Tibial nerve (tissue), 4 donors: ENCODE measurements at regions not wholly inside any gene's neighbourhood (a gene's known extent, or its start where the extent isn't known, plus 50 kb on each side); places are given as distances from the start of the nearest gene placed in this dataset.

ENCODE experiments used
- DNase-seq, 2 donors: peaks; one replicate each; pipeline ENCODE4 v3.0.0-alpha.2; 2019; ENCODE audit warnings: low spot score in 2 of 2
- H3K27ac ChIP-seq, 4 donors: fragments of 200-600 bp; sonication (generic) in 3 of 4; one replicate each; pipeline ENCODE4 v1.5.1; 2017 to 2019; ENCODE audit warnings: mild to moderate bottlenecking in 1 of 4
- H3K27me3 ChIP-seq, 2 donors: fragments of 200-600 bp; sonication (generic) in 1 of 2; one replicate each; pipeline versions ENCODE4 v1.5.1 to v1.6.0; 2017 to 2019
- H3K36me3 ChIP-seq, 3 donors: fragments of 200-600 bp; sonication (generic); one replicate each; pipeline ENCODE4 v1.5.1; 2018 to 2019
- H3K4me1 ChIP-seq, 4 donors: fragments of 200-600 bp; sonication (generic) in 3 of 4; one replicate each; pipeline ENCODE4 v1.5.1; 2017 to 2019
- H3K4me3 ChIP-seq, 4 donors: fragments of 200-600 bp; sonication (generic) in 3 of 4; one replicate each; pipeline ENCODE4 v1.5.1; 2017 to 2019; ENCODE audit warnings: mild to moderate bottlenecking in 1 of 4, moderate library complexity in 1 of 4
- H3K9me3 ChIP-seq, 4 donors: fragments of 200-600 bp; sonication (generic) in 3 of 4; one replicate each; pipeline ENCODE4 v1.5.1; 2017 to 2019
- EP300 ChIP-seq, 2 donors: sonication (generic); formaldehyde crosslinking; IDR thresholded peaks; one replicate each; pipeline ENCODE4 v1.6.1; 2017; ENCODE audit warnings: antibody characterized with exemption in 2 of 2, mild to moderate bottlenecking in 1 of 2
- POLR2A ChIP-seq, 2 donors: fragments of 450-650 bp; IDR thresholded peaks; one replicate each; pipeline ENCODE4 v1.6.1; 2017; ENCODE audit warnings: antibody characterized with exemption in 2 of 2, mild to moderate bottlenecking in 2 of 2, moderate library complexity in 2 of 2
- WGBS, 2 donors: methylation state at CpG; one replicate each; pipeline ENCODE4 v1.1.5; 2018; 5-methylcytosine and 5-hydroxymethylcytosine counted together
- TF ChIP-seq, protein P1 (sequence below), 5 experiments: fragments of 200-600 bp in 3 of 5; fragments of 450-650 bp in 2 of 5; sonication (generic) in 3 of 5; IDR thresholded peaks; one replicate each; pipeline ENCODE4 v1.5.1; 2016 to 2019; ENCODE audit warnings: antibody characterized with exemption in 5 of 5, mild to moderate bottlenecking in 3 of 5, moderate library complexity in 2 of 5

DNA sequence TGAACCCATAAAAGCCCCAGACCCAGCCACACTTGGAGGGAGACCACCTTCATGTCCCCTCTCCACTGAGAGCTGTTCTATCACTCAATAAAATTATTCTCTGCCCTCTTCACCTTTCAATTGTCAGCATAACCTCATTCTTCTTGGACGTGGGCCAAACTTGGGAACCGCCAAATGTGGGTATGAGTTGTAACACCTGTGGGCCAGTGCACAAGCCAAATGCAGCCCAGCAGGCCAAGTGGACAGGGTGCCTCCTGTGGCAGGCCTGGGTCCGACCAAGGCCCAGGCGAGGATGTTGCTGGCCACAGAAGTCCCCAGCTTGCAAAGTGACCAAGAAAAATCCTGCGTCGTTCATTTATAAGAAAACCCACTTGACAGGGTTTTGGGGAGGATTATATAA lies 621.2 kb downstream of the METTL15 start:
- Histone ChIP-seq H3K4me3 (no peak overlapping the region), H3K4me1 (no peaks in the 10 kb centered on the region), H3K27me3 (no peaks in the 10 kb centered on the region), H3K9me3 (no peaks in the 10 kb centered on the region), H3K36me3 (no peaks in the 10 kb centered on the region), H3K27ac (no peak overlapping the region)
- TF ChIP-seq EP300 (IDR thresholded peaks at IDR 0.05) (no peak), POLR2A (IDR thresholded peaks at IDR 0.05) (no peak)
- TF ChIP-seq, protein P1, sequence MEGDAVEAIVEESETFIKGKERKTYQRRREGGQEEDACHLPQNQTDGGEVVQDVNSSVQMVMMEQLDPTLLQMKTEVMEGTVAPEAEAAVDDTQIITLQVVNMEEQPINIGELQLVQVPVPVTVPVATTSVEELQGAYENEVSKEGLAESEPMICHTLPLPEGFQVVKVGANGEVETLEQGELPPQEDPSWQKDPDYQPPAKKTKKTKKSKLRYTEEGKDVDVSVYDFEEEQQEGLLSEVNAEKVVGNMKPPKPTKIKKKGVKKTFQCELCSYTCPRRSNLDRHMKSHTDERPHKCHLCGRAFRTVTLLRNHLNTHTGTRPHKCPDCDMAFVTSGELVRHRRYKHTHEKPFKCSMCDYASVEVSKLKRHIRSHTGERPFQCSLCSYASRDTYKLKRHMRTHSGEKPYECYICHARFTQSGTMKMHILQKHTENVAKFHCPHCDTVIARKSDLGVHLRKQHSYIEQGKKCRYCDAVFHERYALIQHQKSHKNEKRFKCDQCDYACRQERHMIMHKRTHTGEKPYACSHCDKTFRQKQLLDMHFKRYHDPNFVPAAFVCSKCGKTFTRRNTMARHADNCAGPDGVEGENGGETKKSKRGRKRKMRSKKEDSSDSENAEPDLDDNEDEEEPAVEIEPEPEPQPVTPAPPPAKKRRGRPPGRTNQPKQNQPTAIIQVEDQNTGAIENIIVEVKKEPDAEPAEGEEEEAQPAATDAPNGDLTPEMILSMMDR (IDR thresholded peaks at IDR 0.05), result no peak
- DNase-seq, result no peak
- 94 to 96% methylated on average over 6 of the region's 6 CpGs for WGBS, 2 donors

DNA sequence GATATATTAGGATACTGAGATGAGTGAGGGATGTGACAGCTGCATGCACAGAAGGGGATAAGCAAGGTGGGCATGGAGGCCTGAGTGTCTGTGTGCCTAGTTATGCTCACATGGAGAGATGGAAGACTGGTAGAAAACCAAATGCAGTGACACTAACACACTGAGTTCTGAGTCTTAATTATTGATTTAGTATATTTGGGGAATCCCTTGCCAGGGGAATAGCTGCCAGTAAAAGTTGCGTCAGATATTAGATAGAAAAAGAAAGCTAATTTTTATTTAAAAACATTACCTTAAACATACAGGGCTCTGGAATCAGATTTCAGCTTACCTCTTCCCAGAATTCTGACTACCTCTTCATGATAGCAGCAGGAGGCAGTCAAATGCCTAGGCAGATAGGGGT lies 620.5 kb downstream of the METTL15 start:
- 84 to 89% methylated on average over 1 of the region's 1 CpG for WGBS, 2 donors
- H3K9me3 ChIP-seq, result no peaks in the 10 kb centered on the region
- H3K4me3 ChIP-seq, result no peak overlapping the region
- no peaks in the 10 kb centered on the region for H3K4me1 ChIP-seq
- DNase-seq, result no peak
- H3K27ac ChIP-seq, result no peak overlapping the region
- no peak for TF ChIP-seq POLR2A (IDR thresholded peaks at IDR 0.05)
- no peak for TF ChIP-seq EP300 (IDR thresholded peaks at IDR 0.05)
- TF ChIP-seq, protein P1 (IDR thresholded peaks at IDR 0.05), result no peak
- H3K36me3 ChIP-seq, result no peaks in the 10 kb centered on the region
- H3K27me3 ChIP-seq, result no peaks in the 10 kb centered on the region

DNA sequence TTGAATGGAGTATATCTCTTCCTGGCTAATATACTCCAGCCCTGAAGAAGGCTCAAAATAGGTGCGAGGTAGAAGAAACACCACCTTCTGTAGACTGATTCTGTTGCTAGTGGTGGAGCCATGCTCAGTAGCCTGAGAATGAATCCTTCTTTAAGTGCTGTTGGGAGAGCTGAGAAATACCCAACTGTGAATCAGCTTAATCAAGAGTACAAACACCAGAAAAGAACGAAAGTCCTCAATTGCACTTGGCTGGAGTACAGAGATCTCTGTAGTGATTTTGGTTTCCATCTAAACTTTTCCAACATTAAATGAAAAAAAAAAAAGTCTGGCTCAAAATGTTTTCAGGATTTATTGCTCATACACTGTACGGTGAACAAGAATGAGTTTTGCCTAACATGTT lies 619.1 kb downstream of the METTL15 start:
- Histone ChIP-seq H3K27me3 (no peaks in the 10 kb centered on the region), H3K4me3 (no peak overlapping the region), H3K36me3 (no peaks in the 10 kb centered on the region), H3K4me1 (no peaks in the 10 kb centered on the region), H3K9me3 (no peaks in the 10 kb centered on the region), H3K27ac (no peak overlapping the region)
- TF ChIP-seq, protein P1 (IDR thresholded peaks at IDR 0.05), result no peak
- TF ChIP-seq EP300 (IDR thresholded peaks at IDR 0.05), result no peak
- no peak for TF ChIP-seq POLR2A (IDR thresholded peaks at IDR 0.05)
- DNase-seq, result no peak
- WGBS, 2 donors, result 54 to 59% methylated on average over 3 of the region's 3 CpGs

DNA sequence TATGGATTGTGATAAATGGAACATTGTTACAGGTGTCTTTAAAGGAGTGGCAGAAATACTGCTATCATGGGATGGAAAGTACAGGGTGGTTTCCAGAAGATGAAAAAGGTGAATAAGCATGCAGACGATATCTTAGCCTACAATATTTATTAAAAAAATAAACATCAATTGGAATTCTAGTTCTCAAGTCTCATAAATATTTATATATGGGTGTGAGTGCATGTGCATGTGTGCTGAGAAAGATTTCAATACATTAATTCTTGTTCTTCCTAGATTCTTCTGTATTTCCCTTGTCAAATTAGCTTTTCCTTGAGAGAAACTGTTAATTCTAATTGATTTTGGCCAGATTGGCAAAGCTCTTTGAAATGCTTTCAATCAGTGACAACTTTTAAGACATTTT lies 618.2 kb downstream of the METTL15 start:
- TF ChIP-seq EP300 (IDR thresholded peaks at IDR 0.05), result no peak
- no peak for TF ChIP-seq POLR2A (IDR thresholded peaks at IDR 0.05)
- TF ChIP-seq, protein P1 (IDR thresholded peaks at IDR 0.05), result no peak
- no peaks in the 10 kb centered on the region for H3K36me3 ChIP-seq
- WGBS, 2 donors, result 49 to 53% methylated on average over 1 of the region's 1 CpG
- no peak overlapping the region for H3K27ac ChIP-seq
- H3K4me3 ChIP-seq, result no peak overlapping the region
- DNase-seq, result no peak
- H3K9me3 ChIP-seq, result no peaks in the 10 kb centered on the region
- H3K27me3 ChIP-seq, result no peaks in the 10 kb centered on the region
- H3K4me1 ChIP-seq, result no peaks in the 10 kb centered on the region

DNA sequence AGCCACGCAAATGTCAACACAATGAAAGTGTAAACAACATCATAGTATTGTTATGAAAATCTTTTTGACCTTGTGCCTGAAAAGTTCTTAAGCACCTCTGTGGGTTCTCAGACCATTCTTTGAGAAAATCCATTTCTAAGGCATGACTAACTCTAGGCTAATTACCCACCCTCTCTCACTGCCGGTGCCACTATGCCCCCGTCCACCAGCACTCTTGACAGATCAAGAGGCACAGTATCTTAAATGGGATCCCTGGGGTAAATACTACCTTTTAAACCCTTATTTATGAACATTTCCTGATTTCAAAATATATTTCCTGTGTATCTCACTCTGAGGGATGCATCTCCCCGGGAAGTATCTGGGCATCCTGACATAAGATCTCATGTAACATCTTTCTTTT lies 607.5 kb downstream of the METTL15 start:
- H3K36me3 ChIP-seq, result no peaks in the 10 kb centered on the region
- no peaks in the 10 kb centered on the region for H3K27me3 ChIP-seq
- no peak for DNase-seq
- no peak overlapping the region for H3K4me3 ChIP-seq
- WGBS, 2 donors, result 61 to 69% methylated on average over 4 of the region's 4 CpGs
- H3K4me1 ChIP-seq, result no peaks in the 10 kb centered on the region
- H3K27ac ChIP-seq, result no peak overlapping the region
- H3K9me3 ChIP-seq, result no peaks in the 10 kb centered on the region
- TF ChIP-seq POLR2A (IDR thresholded peaks at IDR 0.05) (no peak), EP300 (IDR thresholded peaks at IDR 0.05) (no peak)
- TF ChIP-seq, protein P1 (IDR thresholded peaks at IDR 0.05), result no peak
